ENCODE measurements at regions not wholly inside any gene's neighbourhood (a gene's known extent, or its start where the extent isn't known, plus 50 kb on each side); places are given as distances from the start of the nearest gene placed in this dataset.

GRCh38 chr2:156023229-156023869 lies 309.2 kb downstream of the NR4A2 start:
- TF ChIP-seq CTCF (IDR thresholded peaks at IDR 0.05) = no peak
- ChIA-PET POLR2A (no interaction called here), CTCF (no interaction called here)
- no peak for ATAC-seq (ENCODE audit: low read depth)
- DNase-seq = no peak
- Mint-ChIP-seq H3K36me3 (ENCODE audit: low read depth) (no peaks in the 10 kb centered on the region), H3K9me3 (no peaks in the 10 kb centered on the region), H3K27ac (no peak overlapping the region), H3K27me3 (peaks cover 2% of the 10 kb centered on the region), H3K4me3 (no peak overlapping the region), H3K4me1 (no peaks in the 10 kb centered on the region)
- intact Hi-C loops (cut with micrococcal nuclease) = no loop called here

DNA sequence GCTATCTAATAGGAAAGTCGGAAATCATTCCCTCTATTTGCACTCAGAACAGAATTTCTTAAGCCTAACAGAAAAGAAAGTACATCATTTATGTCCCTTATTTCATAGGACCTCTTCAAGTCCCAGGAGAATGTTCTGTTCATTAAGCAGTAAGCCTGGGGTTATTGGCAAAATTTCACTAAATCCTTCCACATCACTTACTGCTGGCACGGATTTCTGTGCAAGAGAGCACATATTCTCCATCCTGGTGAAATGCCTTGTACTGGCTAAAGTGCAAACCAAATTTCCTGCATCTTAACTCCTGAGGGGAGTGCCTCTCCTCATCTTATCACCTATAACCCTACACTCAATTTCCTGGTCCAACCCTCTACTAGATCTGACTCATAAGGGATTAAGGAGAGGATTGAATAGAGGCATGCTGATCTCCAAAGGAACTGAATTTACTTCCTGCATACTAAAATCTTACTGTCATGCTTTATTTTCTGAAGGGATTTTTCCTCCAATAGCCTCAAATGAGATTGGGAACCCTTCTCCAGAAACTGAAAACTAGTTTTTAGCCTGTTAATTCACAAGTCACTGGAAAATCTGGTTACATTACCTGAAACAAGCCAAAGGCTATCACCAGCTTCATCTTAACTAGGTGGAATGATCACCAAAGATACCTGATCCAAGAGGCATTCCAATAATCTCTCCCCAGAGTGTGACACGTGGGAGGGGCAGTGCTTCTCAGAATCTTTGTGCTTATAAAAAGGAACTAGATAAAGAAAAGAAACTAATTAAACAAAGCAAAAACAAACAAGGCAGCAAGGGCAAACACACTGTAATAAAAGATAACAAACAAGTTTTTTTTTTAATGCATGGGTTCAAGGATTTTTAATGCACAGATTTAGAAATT lies 311.1 kb downstream of the NR4A2 start:
- intact Hi-C loops (cut with micrococcal nuclease) = no loop called here
- no peaks in the 10 kb centered on the region for H3K36me3 Mint-ChIP-seq (ENCODE audit: low read depth)
- CTCF ChIA-PET = no interaction called here
- no peak overlapping the region for H3K4me3 Mint-ChIP-seq
- DNase-seq = no peak
- H3K27me3 Mint-ChIP-seq = no peaks in the 10 kb centered on the region
- H3K4me1 Mint-ChIP-seq = no peaks in the 10 kb centered on the region
- no peaks in the 10 kb centered on the region for H3K9me3 Mint-ChIP-seq
- ATAC-seq (ENCODE audit: low read depth) = no peak
- no peak for TF ChIP-seq CTCF (IDR thresholded peaks at IDR 0.05)
- H3K27ac Mint-ChIP-seq = no peak overlapping the region
- POLR2A ChIA-PET = no interaction called here

DNA sequence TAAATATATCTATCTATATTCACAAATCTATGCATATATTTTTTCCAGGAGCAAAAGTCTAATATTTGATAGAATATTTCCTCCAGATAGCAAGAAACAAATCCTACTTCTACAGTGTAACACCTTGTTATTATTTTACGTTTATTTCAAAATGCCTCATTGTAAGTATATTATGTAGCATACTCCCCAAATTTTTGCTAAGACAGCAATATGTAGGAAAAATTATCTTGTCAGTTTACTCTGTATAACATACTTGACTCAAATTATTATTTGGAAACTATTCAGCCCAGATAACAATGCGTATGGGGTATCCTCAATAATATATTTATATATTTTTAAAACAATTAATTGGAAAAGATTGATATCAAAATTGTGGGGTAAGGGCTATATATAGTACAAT lies 313.2 kb downstream of the NR4A2 start:
- Mint-ChIP-seq H3K27me3 (no peaks in the 10 kb centered on the region), H3K36me3 (ENCODE audit: low read depth) (no peaks in the 10 kb centered on the region), H3K4me3 (no peak overlapping the region), H3K9me3 (no peaks in the 10 kb centered on the region), H3K4me1 (no peaks in the 10 kb centered on the region), H3K27ac (no peak overlapping the region)
- DNase-seq (no peak), ATAC-seq (ENCODE audit: low read depth) (no peak)
- intact Hi-C loops (cut with micrococcal nuclease) = no loop called here
- CTCF ChIA-PET = no interaction called here
- POLR2A ChIA-PET = no interaction called here
- TF ChIP-seq CTCF (IDR thresholded peaks at IDR 0.05) = no peak

DNA sequence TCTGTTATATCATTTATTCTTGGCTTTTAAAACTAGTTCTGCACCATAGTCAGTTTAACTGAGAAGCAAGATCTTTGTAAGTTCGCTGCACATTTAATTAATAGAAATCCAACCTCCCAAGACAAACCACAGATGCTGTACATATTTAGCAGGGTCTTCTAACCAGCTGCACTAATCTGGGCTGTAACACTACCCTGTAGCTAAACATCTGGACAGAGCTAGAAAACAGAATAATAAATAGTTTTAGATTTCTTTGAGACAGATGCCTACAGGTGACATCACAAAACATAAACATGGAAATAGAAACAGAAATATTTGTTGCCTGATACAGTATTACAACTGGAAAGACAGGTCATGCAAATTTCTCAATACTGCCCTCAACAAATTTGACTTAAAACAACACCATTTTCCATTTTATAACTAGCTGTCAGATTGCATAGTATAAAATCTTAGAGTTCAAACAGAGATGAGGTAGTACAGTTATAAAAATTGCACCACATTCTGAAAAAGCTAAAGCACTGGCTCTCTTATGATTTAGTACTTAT lies 315.1 kb downstream of the NR4A2 start:
- no peaks in the 10 kb centered on the region for H3K4me1 Mint-ChIP-seq
- no peaks in the 10 kb centered on the region for H3K9me3 Mint-ChIP-seq
- no peak overlapping the region for H3K27ac Mint-ChIP-seq
- no peak for TF ChIP-seq CTCF (IDR thresholded peaks at IDR 0.05)
- intact Hi-C loops (cut with micrococcal nuclease) = no loop called here
- POLR2A ChIA-PET = no interaction called here
- CTCF ChIA-PET = no interaction called here
- DNase-seq = no peak
- H3K36me3 Mint-ChIP-seq (ENCODE audit: low read depth) = no peaks in the 10 kb centered on the region
- no peaks in the 10 kb centered on the region for H3K27me3 Mint-ChIP-seq
- no peak overlapping the region for H3K4me3 Mint-ChIP-seq
- no peak for ATAC-seq (ENCODE audit: low read depth)

DNA sequence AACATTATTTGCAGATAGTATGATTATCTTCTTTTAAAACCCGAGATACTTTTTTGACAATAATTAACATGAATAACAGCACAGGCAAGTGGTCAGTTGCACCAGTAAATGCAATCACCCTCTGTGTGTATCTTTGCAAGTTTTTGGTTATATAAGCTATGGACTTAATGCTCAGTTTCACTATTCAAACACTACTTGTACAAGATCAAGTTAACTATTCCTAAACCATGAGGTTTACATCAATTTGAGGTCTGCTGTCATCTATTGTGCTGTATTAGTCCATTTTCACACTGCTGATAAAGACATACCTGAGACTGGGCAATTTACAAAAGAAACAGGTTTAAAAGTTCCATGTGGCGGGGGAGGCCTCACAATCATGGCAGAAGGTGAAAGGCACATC lies 323.2 kb downstream of the NR4A2 start:
- CTCF ChIA-PET = no interaction called here
- no peaks in the 10 kb centered on the region for H3K27me3 Mint-ChIP-seq
- peaks cover 6% of the 10 kb centered on the region for H3K9me3 Mint-ChIP-seq
- intact Hi-C loops (cut with micrococcal nuclease) = no loop called here
- H3K27ac Mint-ChIP-seq = no peak overlapping the region
- no peak for TF ChIP-seq CTCF (IDR thresholded peaks at IDR 0.05)
- H3K4me1 Mint-ChIP-seq = no peaks in the 10 kb centered on the region
- H3K36me3 Mint-ChIP-seq (ENCODE audit: low read depth) = no peaks in the 10 kb centered on the region
- no peak for DNase-seq
- no peak for ATAC-seq (ENCODE audit: low read depth)
- POLR2A ChIA-PET = no interaction called here
- H3K4me3 Mint-ChIP-seq = no peak overlapping the region

Data from activated B cell treated with CpG ODN at 0.5 μM for 24 hours (primary cell).